Left forelimb (tissue), 1 donor: ENCODE measurements at regions not wholly inside any gene's neighbourhood (a gene's known extent, or its start where the extent isn't known, plus 50 kb on each side); places are given as distances from the start of the nearest gene placed in this dataset.

Experiments used
- DNase-seq: peaks from one replicate; pipeline ENCODE4 v3.0.0-alpha.2; 2018; ENCODE audit warnings: low spot score

DNA sequence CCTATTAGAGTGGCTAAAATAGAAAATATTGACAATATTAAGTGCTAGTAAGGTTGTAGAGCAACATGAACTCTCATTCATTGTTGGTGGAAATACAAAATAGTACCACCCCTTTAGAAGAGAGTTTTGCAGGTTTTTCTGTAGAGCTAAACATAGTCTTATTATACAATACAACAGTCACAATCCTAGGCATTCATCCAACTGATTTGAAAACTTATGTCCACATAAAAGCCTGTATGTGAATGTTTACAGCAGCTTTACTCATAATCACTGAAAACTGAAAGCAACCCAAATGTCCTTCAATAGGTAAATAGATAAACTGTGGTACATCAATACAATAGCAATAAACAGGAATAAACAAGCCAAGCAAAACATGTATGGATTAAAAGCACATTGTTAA, 127.2 kb upstream of the PRNP start:
- no peak for DNase-seq

DNA sequence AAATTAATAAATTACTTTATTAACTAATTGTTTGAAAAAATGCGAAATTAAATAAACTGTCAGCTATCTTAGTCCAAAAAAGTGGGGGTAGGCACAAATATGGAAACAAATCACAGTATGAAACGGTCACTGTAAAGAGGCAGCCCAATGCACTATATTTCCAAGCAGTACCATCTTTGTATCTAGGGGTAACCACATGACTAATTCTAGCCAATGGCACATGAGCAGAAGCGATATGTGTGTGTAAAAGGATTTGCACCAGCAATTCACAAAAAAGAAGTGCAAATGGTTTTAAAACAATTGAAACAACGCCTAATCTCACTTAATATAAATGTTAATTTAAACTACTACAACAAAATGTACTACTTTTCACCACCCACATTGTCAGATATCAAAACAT, 129.5 kb upstream of the PRNP start:
- no peak for DNase-seq

GRCh38 chr20:4555188-4555890, 130.9 kb upstream of the PRNP start:
- no peak for DNase-seq

DNA sequence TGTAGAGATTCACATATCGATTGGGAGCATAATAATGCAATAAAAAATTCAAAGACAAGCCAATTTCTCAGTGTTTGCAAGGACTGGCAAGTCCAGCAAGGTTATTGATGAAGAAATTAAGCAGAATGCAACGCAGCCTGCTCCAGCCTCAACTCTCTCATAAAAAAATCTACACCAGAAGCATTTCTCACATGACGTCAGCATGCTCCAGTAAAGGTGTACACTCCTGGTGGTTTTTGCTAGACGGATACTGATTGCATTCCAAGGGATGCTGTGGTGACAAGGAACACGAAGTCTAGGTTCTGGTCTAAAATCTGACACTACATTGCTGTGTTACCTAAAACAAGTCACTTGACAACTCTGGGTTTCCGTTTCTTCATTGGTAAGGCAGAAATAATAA, 131.9 kb upstream of the PRNP start:
- DNase-seq = no peak

DNA sequence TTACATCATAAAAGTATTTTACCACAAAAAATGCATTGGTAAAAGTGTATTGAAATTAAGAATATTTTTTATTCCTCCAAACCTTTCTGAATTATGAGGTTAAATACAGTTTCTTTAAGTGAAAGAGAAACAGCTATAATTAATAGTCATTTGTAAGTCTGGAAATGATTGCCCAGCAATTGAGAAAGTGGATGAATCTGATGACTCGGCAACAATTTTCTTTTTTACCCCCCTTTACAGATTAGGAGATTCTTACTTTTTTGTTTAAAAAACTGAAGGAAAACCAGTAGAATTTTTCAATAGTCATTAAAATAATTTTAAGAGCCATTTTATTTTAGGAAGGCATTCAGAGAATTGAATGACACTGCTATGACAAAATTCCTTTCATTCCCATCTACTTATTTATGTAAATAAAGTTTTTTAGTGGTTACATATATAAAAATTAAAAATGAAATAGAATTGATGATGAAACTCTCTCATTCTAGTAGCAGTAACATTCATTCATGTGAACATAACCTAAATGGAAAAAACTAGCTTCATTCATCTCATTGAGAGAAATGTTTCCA, 134.1 kb upstream of the PRNP start:
- DNase-seq = no peak

DNA sequence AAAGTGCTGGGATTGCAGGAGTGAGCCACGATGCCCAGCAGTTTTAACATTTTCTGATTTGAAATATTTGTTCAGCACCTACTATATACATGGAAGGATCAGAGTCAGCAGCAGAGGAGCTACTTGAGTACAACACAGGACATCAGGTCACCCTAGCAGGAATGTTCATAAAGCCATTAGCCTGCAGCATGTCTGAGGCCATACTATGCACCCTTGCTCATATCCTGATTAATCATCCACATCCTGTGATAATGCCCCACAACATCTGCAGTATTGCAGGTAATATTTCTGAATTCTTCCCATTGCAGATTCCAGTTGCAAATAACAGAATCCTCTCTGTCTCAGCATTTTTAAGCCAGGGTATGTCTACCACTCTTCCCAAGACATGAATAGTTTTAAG, 135.5 kb upstream of the PRNP start:
- DNase-seq = no peak

- no peak for DNase-seq
Measured at GRCh38 chr20:4549711-4550259, 136.5 kb upstream of the PRNP start.

- DNase-seq = no peak
Measured at GRCh38 chr20:4548552-4548951, 137.7 kb upstream of the PRNP start.

- DNase-seq = no peak
Measured at GRCh38 chr20:4546786-4547185, 139.5 kb upstream of the PRNP start.

GRCh38 chr20:4546342-4546741, 139.9 kb upstream of the PRNP start:
- DNase-seq = no peak

DNA sequence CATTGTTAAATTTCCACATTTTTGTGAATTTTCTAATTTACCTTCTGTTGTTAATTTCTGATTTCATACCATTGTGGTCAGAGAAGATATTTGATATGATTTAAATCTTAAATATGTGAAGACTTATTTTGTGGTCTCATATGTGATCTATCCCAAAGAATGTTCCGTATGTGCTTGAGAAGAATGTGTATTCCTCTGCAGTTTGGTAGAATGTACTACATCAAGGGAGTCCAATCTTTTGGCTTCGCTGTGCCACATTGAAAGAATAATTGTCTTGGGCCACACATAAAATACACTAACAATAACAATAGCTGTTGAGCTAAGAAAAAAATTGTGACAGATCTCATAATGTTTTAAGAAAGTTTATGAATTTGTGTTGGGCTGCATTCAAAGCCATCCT, 140.7 kb upstream of the PRNP start:
- DNase-seq = no peak

DNA sequence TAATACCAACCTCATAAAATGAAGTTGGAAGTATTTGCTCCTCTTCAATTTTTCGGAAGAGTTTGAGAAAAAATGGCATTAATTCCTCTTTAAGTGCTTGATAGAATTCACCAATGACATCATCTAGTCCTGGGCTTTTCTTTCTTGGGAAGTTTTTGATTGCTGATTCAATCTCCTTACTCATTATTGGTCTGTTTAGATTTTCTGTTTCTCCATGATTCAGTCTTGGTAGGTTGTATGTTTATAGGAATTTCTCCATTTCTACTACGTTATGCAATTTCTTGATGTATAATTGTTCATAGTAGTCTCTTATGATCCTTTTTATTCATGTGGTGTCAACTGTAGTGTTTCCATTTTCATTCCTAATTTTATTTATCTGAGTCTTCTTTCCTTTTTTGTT, 141.5 kb upstream of the PRNP start:
- no peak for DNase-seq

- DNase-seq = no peak
Measured at GRCh38 chr20:4542270-4542669, 144.0 kb upstream of the PRNP start.

DNA sequence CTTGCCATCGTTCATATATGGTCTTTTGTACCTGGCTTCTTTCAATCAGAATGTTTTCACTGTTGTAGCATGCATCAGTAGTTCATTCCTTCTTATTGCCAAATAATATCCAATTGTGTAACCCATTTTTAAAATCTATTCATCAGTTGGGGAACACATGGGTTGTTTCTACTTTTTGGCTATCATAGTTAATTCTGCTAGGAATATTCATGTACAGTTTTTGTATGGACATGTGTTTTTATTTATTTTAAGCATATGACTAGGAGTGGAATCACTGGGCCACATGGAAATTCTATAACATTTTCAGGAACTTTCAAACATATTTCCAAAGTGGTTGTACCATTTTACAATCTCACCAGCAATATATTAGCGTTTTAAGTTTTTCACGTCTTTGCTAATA, 151.9 kb upstream of the PRNP start:
- no peak for DNase-seq

- DNase-seq = no peak
Measured at GRCh38 chr20:4533368-4534133, 152.7 kb upstream of the PRNP start.

DNA sequence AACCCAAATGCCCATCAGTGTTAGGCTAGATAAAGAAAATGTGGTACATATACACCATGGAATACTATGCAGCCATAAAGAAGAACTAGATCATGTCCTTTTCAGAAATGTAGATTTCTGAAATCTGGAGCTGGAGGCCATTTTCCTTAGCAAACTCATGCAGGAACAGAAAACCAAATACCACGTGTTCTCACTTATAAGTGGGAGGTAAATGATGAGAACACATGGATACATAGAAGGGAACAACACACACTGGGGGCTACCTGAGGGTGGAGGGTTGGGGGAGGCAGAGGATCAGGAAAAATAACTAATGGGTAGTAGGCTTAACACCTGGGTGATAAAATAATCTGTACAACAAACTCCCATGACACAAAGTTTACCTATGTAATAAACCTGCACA, 153.5 kb upstream of the PRNP start:
- no peak for DNase-seq

GRCh38 chr20:4524792-4525191, 161.5 kb upstream of the PRNP start:
- DNase-seq = no peak

- no peak for DNase-seq
Measured at GRCh38 chr20:4524307-4524706, 161.9 kb upstream of the PRNP start.

DNA sequence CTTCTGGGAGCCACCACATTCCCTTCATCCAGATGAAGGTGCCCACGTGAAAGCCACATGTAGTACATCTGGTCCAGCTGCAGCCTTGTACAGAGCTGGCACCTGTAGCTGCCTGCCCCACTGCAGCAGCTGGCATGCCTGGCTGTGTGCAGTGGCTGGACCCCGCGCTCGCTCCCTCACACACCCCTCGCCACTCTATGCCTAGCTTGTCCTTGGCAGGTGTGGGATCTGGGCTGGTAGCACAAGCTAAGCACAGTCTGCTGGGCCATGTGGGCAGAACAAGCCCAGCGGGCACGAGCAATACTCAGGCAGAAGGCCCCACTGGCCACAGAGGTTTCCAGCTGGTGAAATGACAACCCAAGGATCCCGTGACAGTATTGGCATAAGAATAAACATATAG, 163.9 kb upstream of the PRNP start:
- no peak for DNase-seq

DNA sequence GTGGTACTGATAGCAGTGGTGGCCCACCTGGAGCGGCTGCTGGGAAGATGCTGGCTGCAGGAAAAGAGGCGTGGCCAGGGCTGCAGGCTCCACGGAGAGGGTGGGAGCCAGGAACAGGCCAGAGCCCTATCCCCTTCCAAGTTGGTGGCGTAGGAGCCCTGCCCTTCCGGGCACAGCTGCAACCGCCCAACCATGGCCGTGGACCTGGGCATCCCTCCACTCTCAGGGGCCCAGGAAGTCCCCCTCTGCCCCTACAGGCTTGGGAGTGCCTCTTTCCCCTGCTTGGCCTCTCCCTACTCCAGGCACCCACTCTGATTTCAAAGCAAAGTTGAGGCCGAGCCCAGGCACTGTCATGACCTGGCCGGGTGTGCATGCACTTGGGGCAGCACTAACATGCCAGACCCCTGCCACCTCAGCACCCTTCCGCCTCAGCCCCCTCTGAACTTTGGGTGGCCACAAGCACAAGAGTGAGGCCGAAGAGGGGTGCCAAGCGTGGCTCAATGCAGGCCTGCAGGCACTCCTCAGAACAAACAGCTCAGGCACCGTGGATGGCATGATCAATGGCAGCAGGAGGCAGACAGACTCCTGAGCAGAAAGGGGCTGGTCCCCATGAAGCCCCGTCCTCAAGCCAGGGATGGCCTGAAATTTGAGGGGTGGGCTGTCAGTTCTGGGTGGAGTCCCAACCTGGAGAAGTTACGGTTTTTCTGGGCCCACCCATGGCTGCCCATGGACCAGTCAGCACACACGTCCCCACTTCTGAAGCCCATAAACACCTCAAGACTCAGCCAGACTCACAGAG, 164.9 kb upstream of the PRNP start:
- DNase-seq = no peak

GRCh38 chr20:4519534-4519933, 166.7 kb upstream of the PRNP start:
- DNase-seq = no peak

DNA sequence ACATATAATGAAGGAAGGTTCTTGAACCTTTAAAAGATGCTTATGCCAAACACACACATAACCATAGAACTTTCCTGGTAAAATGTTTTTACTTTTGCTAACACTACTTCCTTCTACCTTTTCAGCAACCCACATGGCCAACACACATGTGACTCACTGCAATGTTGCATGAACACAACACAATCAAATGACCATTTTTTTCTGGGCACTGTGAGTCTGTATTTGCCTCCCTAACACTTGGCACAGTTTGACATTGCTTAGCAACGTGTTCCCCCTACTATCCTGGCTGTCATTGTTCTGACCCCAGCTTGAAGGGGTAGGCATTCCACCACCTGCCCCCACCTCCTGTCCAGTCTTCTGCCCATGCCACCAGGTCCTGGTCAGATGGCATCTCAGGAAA, 169.4 kb upstream of the PRNP start:
- DNase-seq = no peak
